H1 (cell line): ENCODE measurements at regions not wholly inside any gene's neighbourhood (a gene's known extent, or its start where the extent isn't known, plus 50 kb on each side); places are given as distances from the start of the nearest gene placed in this dataset.

Experiments used
- CTCF ChIA-PET: fragments of 300-600 bp; sonication (Branson Sonifier 250); formaldehyde crosslinking; loops from one replicate; lab custom pipeline; 2021; ENCODE audit not compliant: partially characterized antibody; lab: Charles Lee
- POLR2A ChIA-PET: fragments of 300-600 bp; sonication (Branson Sonifier 250); formaldehyde crosslinking; loops from one replicate; lab custom pipeline; 2021; ENCODE audit warnings: inconsistent platforms; ENCODE audit not compliant: partially characterized antibody; lab: Charles Lee
- DNase-seq, 2 experiments: peaks; one replicate each; pipeline versions ENCODE4 v3.0.0 to v3.0.0-alpha.2; 2010 to 2022; ENCODE audit warnings: low spot score in 2 of 2, low read depth in 1 of 2, mixed read lengths in 1 of 2
- FAIRE-seq: peaks from 2 replicates; lab custom pipeline; 2011; peaks lifted over from hg19 to GRCh38; lab: Jason Lieb, UNC
- H2AFZ ChIP-seq: 2 replicates; pipeline ENCODE4 v1.8.1; 2012; ENCODE audit warnings: low read length, inconsistent platforms
- H2AK5ac ChIP-seq: 2 replicates; pipeline ENCODE4 v1.6.1; 2013; ENCODE audit warnings: low read depth, low read length
- H2BK120ac ChIP-seq: replicated peaks from 2 replicates; pipeline ENCODE3; 2013; ENCODE audit warnings: low read depth, low read length, inconsistent platforms
- H2BK12ac ChIP-seq: 2 replicates; pipeline ENCODE4 v1.6.1; 2013; ENCODE audit warnings: low read depth, low read length
- H2BK15ac ChIP-seq: 2 replicates; pipeline ENCODE4 v1.6.1; 2013; ENCODE audit warnings: low read length
- H2BK20ac ChIP-seq: 2 replicates; pipeline ENCODE4 v1.6.1; 2013; ENCODE audit warnings: low read length
- H2BK5ac ChIP-seq: 2 replicates; pipeline ENCODE4 v1.6.1; 2013; ENCODE audit warnings: low read depth, low read length
- H3K14ac ChIP-seq: 2 replicates; pipeline ENCODE4 v1.6.1; 2013; ENCODE audit warnings: inconsistent platforms; ENCODE audit not compliant: insufficient read length
- H3K18ac ChIP-seq: 2 replicates; pipeline ENCODE4 v1.6.1; 2013; ENCODE audit warnings: low read length; ENCODE audit errors: extremely low read depth
- H3K23ac ChIP-seq: 2 replicates; pipeline ENCODE4 v1.6.1; 2013; ENCODE audit warnings: inconsistent platforms; ENCODE audit not compliant: insufficient read length
- H3K23me2 ChIP-seq: 2 replicates; pipeline ENCODE4 v1.6.1; 2013; ENCODE audit warnings: low read depth, low read length
- H3K27ac ChIP-seq: 2 replicates; pipeline ENCODE4 v1.6.1; 2011; ENCODE audit warnings: low read depth, low read length, inconsistent platforms
- H3K27me3 ChIP-seq, 4 experiments: replicated peaks in 1 of 4; 1 replicate in 1 of 4; 2 replicates in 3 of 4; pipeline versions ENCODE4 v1.6.1 to v1.8.1; 2011 to 2013; ENCODE audit warnings: low read length in 3 of 4, mild to moderate bottlenecking in 3 of 4, inconsistent platforms in 2 of 4, mixed read lengths in 2 of 4, moderate library complexity in 1 of 4; ENCODE audit not compliant: control insufficient read depth in 3 of 4, insufficient read depth in 3 of 4; ENCODE audit errors: extremely low read depth in 1 of 4
- H3K36me3 ChIP-seq, 4 experiments: 2 replicates each; pipeline versions ENCODE4 v1.6.1 to v1.8.1; 2011 to 2013; ENCODE audit warnings: mild to moderate bottlenecking in 4 of 4, low read length in 3 of 4, moderate library complexity in 2 of 4, control low read depth in 1 of 4, inconsistent platforms in 1 of 4; ENCODE audit not compliant: insufficient read depth in 4 of 4, control insufficient read depth in 2 of 4
- H3K4ac ChIP-seq: replicated peaks from 2 replicates; pipeline ENCODE3; 2013; ENCODE audit warnings: low read length, low read depth, mixed read lengths, inconsistent platforms; ENCODE audit not compliant: insufficient read length
- H3K4me1 ChIP-seq, 4 experiments: replicated peaks in 1 of 4; 1 replicate in 1 of 4; 2 replicates in 3 of 4; pipeline versions ENCODE4 v1.6.1 to v1.8.1; 2011 to 2013; ENCODE audit warnings: low read length in 3 of 4, inconsistent platforms in 2 of 4, mixed read lengths in 1 of 4; ENCODE audit not compliant: insufficient read depth in 4 of 4, control insufficient read depth in 3 of 4
- H3K4me2 ChIP-seq, 2 experiments: 2 replicates each; pipeline versions ENCODE4 v1.6.1 to v1.8.1; 2011 to 2013; ENCODE audit warnings: low read depth in 2 of 2, low read length in 2 of 2, control low read depth in 1 of 2, inconsistent platforms in 1 of 2, mild to moderate bottlenecking in 1 of 2; ENCODE audit not compliant: insufficient read depth in 1 of 2
- H3K4me3 ChIP-seq, 4 experiments: fragments of 200-600, 300-600 bp in 1 of 4; sonication (generic), shearing (Covaris generic), sonication (Bioruptor Twin) in 1 of 4; 2 replicates each; pipeline versions ENCODE4 v1.5.1 to v1.8.1; 2011 to 2016; ENCODE audit warnings: low read length in 4 of 4, low read depth in 3 of 4, control low read depth in 2 of 4, inconsistent platforms in 2 of 4, mild to moderate bottlenecking in 2 of 4, mixed read lengths in 1 of 4, moderate library complexity in 1 of 4; ENCODE audit not compliant: insufficient read depth in 2 of 4; ENCODE audit errors: extremely low read depth in 1 of 4
- H3K56ac ChIP-seq: replicated peaks from 2 replicates; pipeline ENCODE3; 2013; ENCODE audit warnings: low read depth, mild to moderate bottlenecking, mixed read lengths, low read length, inconsistent platforms; ENCODE audit not compliant: insufficient read length
- H3K79me1 ChIP-seq: 2 replicates; pipeline ENCODE4 v1.6.1; 2013; ENCODE audit warnings: low read depth, low read length, control low read depth
- H3K79me2 ChIP-seq, 2 experiments: 2 replicates each; pipeline versions ENCODE4 v1.6.1 to v1.8.1; 2012 to 2013; ENCODE audit warnings: low read length in 2 of 2, mild to moderate bottlenecking in 2 of 2, inconsistent platforms in 1 of 2; ENCODE audit not compliant: insufficient read depth in 2 of 2, control insufficient read depth in 1 of 2
- H3K9ac ChIP-seq, 4 experiments: replicated peaks in 1 of 4; 1 replicate in 1 of 4; 2 replicates in 3 of 4; pipeline versions ENCODE4 v1.6.1 to v1.8.1; 2011 to 2013; ENCODE audit warnings: low read depth in 3 of 4, low read length in 3 of 4, control low read depth in 2 of 4, mild to moderate bottlenecking in 2 of 4, moderate library complexity in 2 of 4, inconsistent platforms in 1 of 4; ENCODE audit errors: extremely low read depth in 1 of 4
- H3K9me3 ChIP-seq, 2 experiments: 2 replicates each; pipeline versions ENCODE4 v1.6.1 to v1.8.1; 2012 to 2013; ENCODE audit warnings: mild to moderate bottlenecking in 2 of 2, moderate library complexity in 2 of 2, control low read depth in 1 of 2, inconsistent platforms in 1 of 2, low read depth in 1 of 2, low read length in 1 of 2, mixed read lengths in 1 of 2; ENCODE audit not compliant: insufficient read depth in 2 of 2
- H4K20me1 ChIP-seq, 2 experiments: replicated peaks in 1 of 2; 2 replicates each; pipeline versions ENCODE3 to v1.8.1; 2011 to 2013; ENCODE audit warnings: inconsistent platforms in 2 of 2, low read length in 2 of 2, mild to moderate bottlenecking in 1 of 2; ENCODE audit not compliant: insufficient read depth in 2 of 2, control insufficient read depth in 1 of 2
- H4K5ac ChIP-seq: 2 replicates; pipeline ENCODE4 v1.6.1; 2013; ENCODE audit warnings: low read length, low read depth, mixed read lengths, inconsistent platforms; ENCODE audit not compliant: insufficient read length
- H4K8ac ChIP-seq: 2 replicates; pipeline ENCODE4 v1.8.0; 2013; ENCODE audit warnings: mild to moderate bottlenecking, moderate library complexity, low read length, inconsistent platforms; ENCODE audit not compliant: insufficient read depth; ENCODE audit errors: extremely low read depth
- H4K91ac ChIP-seq: replicated peaks from 2 replicates; pipeline ENCODE3; 2013; ENCODE audit warnings: low read length, mixed read lengths, inconsistent platforms; ENCODE audit not compliant: insufficient read length
- ASH2L ChIP-seq: fragments of 200-600, 300-600 bp; sonication (generic); IDR thresholded peaks from one replicate; pipeline ENCODE4 v1.7.1; 2017; ENCODE audit warnings: low read length
- CEBPB ChIP-seq: IDR thresholded peaks from 2 replicates; pipeline ENCODE4 v1.6.1; 2012; ENCODE audit warnings: low read depth, low read length
- GTF2F1 ChIP-seq: IDR thresholded peaks from 2 replicates; pipeline ENCODE4 v1.6.1; 2012; ENCODE audit warnings: low read depth, low read length, improper control_type of control experiment, borderline replicate concordance
- MAFK ChIP-seq: IDR thresholded peaks from 2 replicates; pipeline ENCODE4 v1.6.1; 2012; ENCODE audit warnings: low read depth, mild to moderate bottlenecking, improper control_type of control experiment, low read length
- RAD21 ChIP-seq, 2 experiments: IDR thresholded peaks in 1 of 2; conservative IDR thresholded peaks in 1 of 2; 2 replicates each; pipeline ENCODE4 v1.6.1; 2011; ENCODE audit warnings: low read depth in 2 of 2, low read length in 2 of 2, improper control_type of control experiment in 1 of 2, inconsistent platforms in 1 of 2, mild to moderate bottlenecking in 1 of 2, moderate library complexity in 1 of 2
- RFX5 ChIP-seq: IDR thresholded peaks from 2 replicates; pipeline ENCODE4 v1.6.1; 2011; ENCODE audit warnings: low read depth, low read length, improper control_type of control experiment, borderline replicate concordance
- RXRA ChIP-seq: IDR thresholded peaks from 2 replicates; pipeline ENCODE4 v1.6.1; 2011; ENCODE audit warnings: low read depth, mild to moderate bottlenecking, low read length, moderate library complexity; ENCODE audit not compliant: insufficient read depth
- SP1 ChIP-seq: IDR thresholded peaks from 2 replicates; pipeline ENCODE4 v1.6.1; 2011; ENCODE audit warnings: low read depth, low read length
- SP2 ChIP-seq: IDR thresholded peaks from 2 replicates; pipeline ENCODE4 v1.6.1; 2012; ENCODE audit warnings: mild to moderate bottlenecking, low read length, inconsistent platforms
- SP4 ChIP-seq: IDR thresholded peaks from 2 replicates; pipeline ENCODE4 v1.6.1; 2012; ENCODE audit warnings: low read length, inconsistent platforms
- SUZ12 ChIP-seq: fragments of 200-600 bp; sonication (generic); IDR thresholded peaks from 2 replicates; pipeline ENCODE4 v1.6.1; 2012; ENCODE audit warnings: mild to moderate bottlenecking, inconsistent platforms, low read length, moderate library complexity, mixed read lengths
- TAF1 ChIP-seq: IDR thresholded peaks from 2 replicates; pipeline ENCODE4 v1.6.1; 2011; ENCODE audit warnings: mild to moderate bottlenecking, low read depth, low read length
- WGBS, 2 experiments: shearing (Covaris generic) in 1 of 2; methylation state at CpG; one replicate each; pipeline versions ENCODE4 v1.1.6 to v1.1.7; 2013 to 2015; ENCODE audit warnings: low lambda C conversion rate in 2 of 2, mixed read lengths in 2 of 2, inconsistent platforms in 1 of 2, low coverage in 1 of 2, missing lambda C conversion rate in 1 of 2; ENCODE audit not compliant: insufficient replicate concordance in 2 of 2, insufficient coverage in 1 of 2, insufficient read length in 1 of 2; ENCODE audit errors: extremely low coverage in 1 of 2, missing lambda C conversion rate in 1 of 2; 5-methylcytosine and 5-hydroxymethylcytosine counted together
- TF ChIP-seq, protein P1 (sequence below): IDR thresholded peaks from 2 replicates; pipeline ENCODE4 v1.6.1; 2012; ENCODE audit warnings: low read length, inconsistent platforms
- TF ChIP-seq, protein P2 (sequence below): IDR thresholded peaks from 2 replicates; pipeline ENCODE4 v1.6.1; 2011; ENCODE audit warnings: low read depth, mild to moderate bottlenecking, low read length; ENCODE audit not compliant: insufficient read depth

- no peak overlapping the region for H3K4me2 ChIP-seq
- H3K9ac ChIP-seq: no peak overlapping the region
- no peak overlapping the region for H2AFZ ChIP-seq
- H4K5ac ChIP-seq: no peak overlapping the region
- 87% methylated on average over 2 of the region's 2 CpGs; no CpG with 5 or more reads in 1 of the 2 experiments for WGBS, 2 experiments
- POLR2A ChIA-PET: no interaction called here
- no peaks in the 10 kb centered on the region for H3K23me2 ChIP-seq
- FAIRE-seq (no peak), DNase-seq (no peak)
- no peak overlapping the region for H2BK12ac ChIP-seq
- H3K79me1 ChIP-seq: no peaks in the 10 kb centered on the region
- H4K8ac ChIP-seq: no peak overlapping the region
- no peak overlapping the region for H3K4ac ChIP-seq
- no peak overlapping the region for H3K27ac ChIP-seq
- no peak overlapping the region for H3K14ac ChIP-seq
- H2BK20ac ChIP-seq: no peak overlapping the region
- H3K27me3 ChIP-seq: no peaks in the 10 kb centered on the region
- H4K20me1 ChIP-seq: no peaks in the 10 kb centered on the region
- H2BK120ac ChIP-seq: no peak overlapping the region
- no peak overlapping the region for H3K18ac ChIP-seq
- H3K23ac ChIP-seq: no peak overlapping the region
- no peak overlapping the region for H4K91ac ChIP-seq
- H3K79me2 ChIP-seq: no peaks in the 10 kb centered on the region
- H2BK15ac ChIP-seq: no peak overlapping the region
- no peak overlapping the region for H2AK5ac ChIP-seq
- CTCF ChIA-PET: interaction anchor here (0.6 kb wide), 1 partner anchor 1621 kb away, joined by 3 read pairs; no protein-coding TSS in a partner anchor
- H3K9me3 ChIP-seq: no peaks in the 10 kb centered on the region
- no peaks in the 10 kb centered on the region for H3K4me1 ChIP-seq
- no peak overlapping the region for H3K56ac ChIP-seq
- H3K4me3 ChIP-seq: no peak overlapping the region
- no peaks in the 10 kb centered on the region for H3K36me3 ChIP-seq
- no peak overlapping the region for H2BK5ac ChIP-seq
- TF ChIP-seq, protein P1, sequence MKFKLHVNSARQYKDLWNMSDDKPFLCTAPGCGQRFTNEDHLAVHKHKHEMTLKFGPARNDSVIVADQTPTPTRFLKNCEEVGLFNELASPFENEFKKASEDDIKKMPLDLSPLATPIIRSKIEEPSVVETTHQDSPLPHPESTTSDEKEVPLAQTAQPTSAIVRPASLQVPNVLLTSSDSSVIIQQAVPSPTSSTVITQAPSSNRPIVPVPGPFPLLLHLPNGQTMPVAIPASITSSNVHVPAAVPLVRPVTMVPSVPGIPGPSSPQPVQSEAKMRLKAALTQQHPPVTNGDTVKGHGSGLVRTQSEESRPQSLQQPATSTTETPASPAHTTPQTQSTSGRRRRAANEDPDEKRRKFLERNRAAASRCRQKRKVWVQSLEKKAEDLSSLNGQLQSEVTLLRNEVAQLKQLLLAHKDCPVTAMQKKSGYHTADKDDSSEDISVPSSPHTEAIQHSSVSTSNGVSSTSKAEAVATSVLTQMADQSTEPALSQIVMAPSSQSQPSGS: no peak
- TF ChIP-seq MAFK (no peak), SP2 (no peak), TAF1 (no peak), RFX5 (no peak), ASH2L (no peak), RXRA (no peak), SP4 (no peak), SUZ12 (no peak), CEBPB (no peak), GTF2F1 (no peak), RAD21 (IDR thresholded peaks at IDR 0.05 in 1 of 2, conservative IDR thresholded peaks at IDR 0.05 in 1 of 2; ENCODE audit: low read depth in 2 of 2, low read length in 2 of 2) (no peak), SP1 (no peak)
- TF ChIP-seq, protein P2, sequence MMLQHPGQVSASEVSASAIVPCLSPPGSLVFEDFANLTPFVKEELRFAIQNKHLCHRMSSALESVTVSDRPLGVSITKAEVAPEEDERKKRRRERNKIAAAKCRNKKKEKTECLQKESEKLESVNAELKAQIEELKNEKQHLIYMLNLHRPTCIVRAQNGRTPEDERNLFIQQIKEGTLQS: no peak
Observed at GRCh38 chr1:72745413-72745812, 463.1 kb upstream of the NEGR1 start.
